AG10803 (cell line): ENCODE measurements at regions not wholly inside any gene's neighbourhood (a gene's known extent, or its start where the extent isn't known, plus 50 kb on each side); places are given as distances from the start of the nearest gene placed in this dataset.

Experiments
- DNase-seq: peaks from one replicate; pipeline ENCODE4 v3.0.0; 2010; ENCODE audit warnings: low read depth
- H3K4me3 ChIP-seq: 2 replicates; pipeline ENCODE4 v1.5.1; 2011; ENCODE audit warnings: mild to moderate bottlenecking, low read length, control low read depth
- TF ChIP-seq, protein P1 (sequence below): conservative IDR thresholded peaks from 2 replicates; pipeline ENCODE4 v1.5.1; 2011; ENCODE audit warnings: mild to moderate bottlenecking, low read length, control low read depth, inconsistent platforms

DNA sequence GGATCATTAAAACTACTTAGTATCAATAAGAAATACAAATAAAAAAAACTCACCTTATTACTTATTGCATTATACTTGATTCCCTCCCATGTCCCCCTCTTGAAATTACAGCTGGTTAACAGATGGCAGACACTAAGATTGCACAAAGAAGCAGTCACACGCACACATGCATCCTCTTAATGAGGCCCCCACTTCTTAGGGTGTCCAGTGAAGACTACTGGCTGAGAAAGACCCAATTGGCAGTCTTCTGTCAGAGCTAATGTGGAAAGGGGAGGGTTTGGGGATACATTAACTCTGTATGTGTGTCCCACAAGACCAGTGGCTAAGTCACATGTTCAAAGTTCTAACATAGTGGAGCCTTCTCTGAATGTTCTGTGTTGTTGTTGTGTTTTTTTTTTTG, 210.7 kb downstream of the MTX2 start:
- TF ChIP-seq, protein P1, sequence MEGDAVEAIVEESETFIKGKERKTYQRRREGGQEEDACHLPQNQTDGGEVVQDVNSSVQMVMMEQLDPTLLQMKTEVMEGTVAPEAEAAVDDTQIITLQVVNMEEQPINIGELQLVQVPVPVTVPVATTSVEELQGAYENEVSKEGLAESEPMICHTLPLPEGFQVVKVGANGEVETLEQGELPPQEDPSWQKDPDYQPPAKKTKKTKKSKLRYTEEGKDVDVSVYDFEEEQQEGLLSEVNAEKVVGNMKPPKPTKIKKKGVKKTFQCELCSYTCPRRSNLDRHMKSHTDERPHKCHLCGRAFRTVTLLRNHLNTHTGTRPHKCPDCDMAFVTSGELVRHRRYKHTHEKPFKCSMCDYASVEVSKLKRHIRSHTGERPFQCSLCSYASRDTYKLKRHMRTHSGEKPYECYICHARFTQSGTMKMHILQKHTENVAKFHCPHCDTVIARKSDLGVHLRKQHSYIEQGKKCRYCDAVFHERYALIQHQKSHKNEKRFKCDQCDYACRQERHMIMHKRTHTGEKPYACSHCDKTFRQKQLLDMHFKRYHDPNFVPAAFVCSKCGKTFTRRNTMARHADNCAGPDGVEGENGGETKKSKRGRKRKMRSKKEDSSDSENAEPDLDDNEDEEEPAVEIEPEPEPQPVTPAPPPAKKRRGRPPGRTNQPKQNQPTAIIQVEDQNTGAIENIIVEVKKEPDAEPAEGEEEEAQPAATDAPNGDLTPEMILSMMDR: no peak
- DNase-seq: peak; percentile 78
- no peak overlapping the region for H3K4me3 ChIP-seq

DNA sequence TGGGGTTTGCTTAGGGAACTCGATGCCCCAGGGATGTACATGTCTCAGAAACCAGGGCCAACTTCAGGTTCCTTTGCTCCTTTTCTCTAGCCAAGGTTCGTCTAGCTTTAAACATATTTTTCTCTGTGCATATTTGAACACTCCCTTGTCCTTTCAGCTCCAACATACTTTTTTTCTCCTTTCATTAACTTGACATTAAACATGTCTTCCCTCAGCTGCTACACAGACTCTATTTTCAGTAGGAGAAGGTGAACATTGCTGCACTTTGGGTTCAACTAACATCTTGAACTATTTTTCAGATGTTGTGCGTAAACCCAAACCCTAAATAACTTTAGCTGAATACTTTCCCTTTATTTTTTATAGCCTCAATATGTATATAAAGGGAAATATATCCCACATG, 212.9 kb downstream of the MTX2 start:
- TF ChIP-seq, protein P1: no peak
- DNase-seq: no peak
- no peak overlapping the region for H3K4me3 ChIP-seq

DNA sequence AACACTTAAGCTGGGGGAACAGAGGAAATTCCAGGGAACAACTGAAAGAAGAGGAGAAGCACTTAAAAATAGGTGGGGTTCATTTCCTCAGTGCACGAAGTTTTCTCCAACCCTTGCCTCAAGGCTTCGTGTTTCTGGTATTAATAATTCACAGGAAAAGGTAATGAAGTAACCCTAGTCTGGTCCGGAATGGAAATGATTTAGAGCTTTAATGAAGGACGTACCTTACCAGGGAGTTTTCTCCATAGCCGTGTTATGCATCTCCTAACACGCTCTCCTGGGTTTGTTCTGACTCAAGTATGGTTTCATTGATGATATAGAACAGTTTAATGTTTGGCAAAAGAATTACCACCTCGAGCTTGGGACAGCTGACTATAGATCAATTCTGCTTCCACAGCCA, 214.2 kb downstream of the MTX2 start:
- DNase-seq: no peak
- no peak overlapping the region for H3K4me3 ChIP-seq
- TF ChIP-seq, protein P1: no peak

DNA sequence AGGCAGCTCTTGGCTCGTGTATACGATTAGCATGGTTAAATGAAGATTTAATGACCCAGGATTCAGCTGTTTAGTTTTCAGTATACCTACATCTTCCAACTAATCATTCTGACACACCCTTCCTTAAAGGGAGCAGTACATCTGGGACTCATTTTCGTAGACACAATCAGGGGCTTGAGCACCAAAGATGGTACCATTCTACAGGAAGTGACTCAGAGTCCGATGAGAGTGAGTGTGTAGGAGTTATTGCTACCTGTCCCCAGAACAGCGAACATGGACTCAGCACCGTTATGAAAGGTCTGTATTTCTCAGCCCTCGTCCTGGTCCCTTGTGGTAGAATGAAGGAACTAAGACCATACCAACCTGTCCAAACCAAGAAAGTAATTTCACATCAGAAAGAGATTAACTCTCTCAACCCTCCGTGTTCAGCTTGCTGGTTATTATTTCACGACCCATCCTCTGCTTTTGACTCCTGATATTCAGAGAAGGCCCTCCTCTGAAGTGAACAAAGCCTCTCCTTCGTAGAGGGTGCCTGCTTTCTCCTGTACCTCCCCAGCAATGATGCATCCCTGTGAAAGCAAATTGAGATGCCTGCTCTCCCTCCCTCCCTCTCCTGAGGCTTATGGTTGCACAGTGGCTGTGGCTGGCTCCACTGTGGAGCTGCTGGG, 214.8 kb downstream of the MTX2 start:
- TF ChIP-seq, protein P1: no peak
- DNase-seq: no peak
- H3K4me3 ChIP-seq: no peak overlapping the region

DNA sequence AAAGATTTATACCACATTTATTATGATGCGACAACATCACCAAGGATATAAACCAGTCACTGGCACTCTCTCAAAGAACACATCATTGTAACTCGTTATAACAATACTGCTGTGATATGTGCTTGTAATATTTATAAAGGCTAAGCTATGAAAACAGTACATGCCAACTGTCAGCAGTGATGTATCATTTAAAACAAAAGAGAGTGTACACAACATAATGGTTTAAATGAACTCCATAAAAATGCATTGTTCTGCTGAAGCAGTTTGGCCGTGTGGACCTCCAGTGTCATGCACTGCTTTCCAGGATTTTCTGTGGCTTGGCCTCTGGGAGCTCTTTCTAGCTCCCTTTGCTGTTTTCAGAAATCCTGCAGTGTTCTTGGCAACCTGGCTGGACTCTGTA, 215.6 kb downstream of the MTX2 start:
- peak; percentile 89 for DNase-seq
- H3K4me3 ChIP-seq: no peak overlapping the region
- TF ChIP-seq, protein P1: no peak

DNA sequence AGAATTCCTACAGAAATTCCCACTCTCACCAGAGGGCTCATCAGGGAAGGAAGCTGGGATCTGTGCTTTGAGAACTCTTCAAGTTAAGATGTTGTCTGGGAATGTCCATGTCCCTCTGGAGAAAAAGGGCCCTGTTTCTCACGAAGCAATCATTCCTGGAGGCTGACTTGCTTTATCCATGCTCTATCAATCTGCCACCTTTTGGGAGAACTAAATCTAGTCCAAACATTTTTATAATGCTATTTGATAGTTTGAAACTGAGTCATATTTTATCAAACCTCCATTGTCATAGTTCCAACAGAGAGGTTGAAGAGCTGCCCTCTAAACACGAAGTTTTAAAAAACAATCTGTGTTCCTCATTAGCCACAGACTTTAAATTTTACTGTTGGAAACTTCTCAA, 219.2 kb downstream of the MTX2 start:
- TF ChIP-seq, protein P1: 0 out of 2 replicates have a peak, but pooled peaks have one; percentile 13
- DNase-seq: peak; percentile 94
- no peak overlapping the region for H3K4me3 ChIP-seq

DNA sequence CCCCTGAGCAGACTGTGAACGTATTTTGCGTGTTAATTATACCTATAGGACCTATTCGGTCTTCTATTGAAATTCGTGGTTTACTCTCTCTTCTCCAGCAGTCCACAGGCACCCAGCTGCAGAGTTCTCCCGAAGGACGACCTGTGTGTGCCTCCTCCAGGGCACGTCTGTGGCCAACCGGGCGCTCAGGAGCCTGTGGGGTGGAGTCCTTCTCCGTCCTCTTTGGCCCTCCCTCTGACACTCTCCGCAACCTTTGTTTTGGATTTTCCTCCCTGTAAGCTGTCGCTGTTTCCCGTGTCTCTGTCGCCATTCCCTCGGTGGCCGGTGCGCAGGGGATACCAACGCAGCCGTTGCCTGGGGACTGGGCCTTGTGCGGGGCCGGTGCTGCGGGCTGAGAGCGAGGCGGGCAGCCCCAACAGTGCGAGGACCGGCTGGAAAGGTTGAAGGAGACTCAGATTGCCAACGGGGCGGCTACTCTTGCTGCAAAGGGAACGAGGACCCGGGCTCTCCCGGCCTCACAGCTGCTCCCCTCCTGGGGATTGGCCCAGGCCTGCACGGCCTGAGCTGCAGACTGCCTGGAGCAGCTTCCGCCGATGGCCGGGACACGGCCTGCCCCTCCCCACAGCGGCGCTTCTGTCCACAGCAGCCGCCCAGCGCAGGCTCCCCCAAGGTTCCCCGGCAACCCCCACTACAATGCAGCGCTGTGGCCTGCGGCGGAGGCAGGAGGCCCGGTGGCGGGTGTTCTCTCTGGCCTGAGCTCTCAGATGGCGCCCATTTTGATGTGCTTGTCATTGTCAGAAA, 221.0 kb downstream of the MTX2 start:
- no peak overlapping the region; the same call in 1 of the 2 replicates for H3K4me3 ChIP-seq
- peak; percentile 67 for DNase-seq
- TF ChIP-seq, protein P1: no peak
